AG09309 (cell line): ENCODE measurements at regions not wholly inside any gene's neighbourhood (a gene's known extent, or its start where the extent isn't known, plus 50 kb on each side); places are given as distances from the start of the nearest gene placed in this dataset.

ENCODE experiments used
- DNase-seq: peaks from one replicate; pipeline ENCODE4 v3.0.0-alpha.2; 2010; ENCODE audit warnings: low read depth
- H3K4me3 ChIP-seq: 2 replicates; pipeline ENCODE4 v1.5.1; 2011; ENCODE audit warnings: mild to moderate bottlenecking, low read depth, low read length, moderate library complexity; ENCODE audit not compliant: control insufficient read depth
- TF ChIP-seq, protein P1 (sequence below): IDR thresholded peaks from 2 replicates; pipeline ENCODE4 v1.5.1; 2011; ENCODE audit warnings: mild to moderate bottlenecking, low read depth, low read length, inconsistent platforms; ENCODE audit not compliant: insufficient read depth, control insufficient read depth; ENCODE audit errors: missing control alignments

DNA sequence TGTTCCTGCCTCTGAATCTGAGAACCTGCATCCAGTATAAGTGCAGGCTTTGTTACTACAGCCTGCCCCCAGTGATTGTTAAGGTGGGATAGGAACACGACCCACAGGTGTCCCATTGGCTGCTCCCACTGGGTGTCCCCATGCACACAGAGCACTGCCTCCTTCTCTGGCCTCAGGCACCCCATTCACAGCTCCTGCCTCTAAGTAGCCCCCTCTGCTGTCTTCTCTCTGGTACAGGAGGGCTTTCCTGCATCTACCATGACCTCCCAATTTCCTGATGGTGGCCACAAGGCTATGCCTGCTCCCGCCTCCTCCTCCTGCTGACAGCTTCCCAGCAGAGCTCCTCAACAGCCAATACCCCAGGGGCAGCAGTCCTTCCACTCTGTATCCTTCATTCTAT, 238.6 kb upstream of the TMC3 start:
- no peak for DNase-seq
- TF ChIP-seq, protein P1, sequence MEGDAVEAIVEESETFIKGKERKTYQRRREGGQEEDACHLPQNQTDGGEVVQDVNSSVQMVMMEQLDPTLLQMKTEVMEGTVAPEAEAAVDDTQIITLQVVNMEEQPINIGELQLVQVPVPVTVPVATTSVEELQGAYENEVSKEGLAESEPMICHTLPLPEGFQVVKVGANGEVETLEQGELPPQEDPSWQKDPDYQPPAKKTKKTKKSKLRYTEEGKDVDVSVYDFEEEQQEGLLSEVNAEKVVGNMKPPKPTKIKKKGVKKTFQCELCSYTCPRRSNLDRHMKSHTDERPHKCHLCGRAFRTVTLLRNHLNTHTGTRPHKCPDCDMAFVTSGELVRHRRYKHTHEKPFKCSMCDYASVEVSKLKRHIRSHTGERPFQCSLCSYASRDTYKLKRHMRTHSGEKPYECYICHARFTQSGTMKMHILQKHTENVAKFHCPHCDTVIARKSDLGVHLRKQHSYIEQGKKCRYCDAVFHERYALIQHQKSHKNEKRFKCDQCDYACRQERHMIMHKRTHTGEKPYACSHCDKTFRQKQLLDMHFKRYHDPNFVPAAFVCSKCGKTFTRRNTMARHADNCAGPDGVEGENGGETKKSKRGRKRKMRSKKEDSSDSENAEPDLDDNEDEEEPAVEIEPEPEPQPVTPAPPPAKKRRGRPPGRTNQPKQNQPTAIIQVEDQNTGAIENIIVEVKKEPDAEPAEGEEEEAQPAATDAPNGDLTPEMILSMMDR, result no peak
- H3K4me3 ChIP-seq, result no peak overlapping the region

DNA sequence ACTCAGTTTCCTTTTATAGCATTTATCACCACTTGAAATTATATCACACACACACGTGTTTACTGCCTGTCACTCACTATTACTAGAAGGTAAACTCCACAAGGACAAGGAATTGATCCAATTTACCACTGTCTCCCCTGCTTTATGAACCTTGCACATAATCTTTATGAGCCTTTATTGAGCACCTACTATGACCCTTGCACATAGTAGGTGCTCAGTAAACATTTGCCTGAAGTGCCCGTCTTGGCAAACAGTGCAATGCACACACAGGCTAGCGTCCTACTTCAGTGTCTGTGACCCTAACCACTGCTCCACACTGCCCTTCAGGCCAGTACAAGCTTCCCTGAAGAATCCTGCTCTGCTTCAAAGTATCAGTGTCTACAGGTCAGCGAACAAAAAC, 237.7 kb upstream of the TMC3 start:
- DNase-seq, result no peak
- no peak overlapping the region for H3K4me3 ChIP-seq
- TF ChIP-seq, protein P1, result no peak

DNA sequence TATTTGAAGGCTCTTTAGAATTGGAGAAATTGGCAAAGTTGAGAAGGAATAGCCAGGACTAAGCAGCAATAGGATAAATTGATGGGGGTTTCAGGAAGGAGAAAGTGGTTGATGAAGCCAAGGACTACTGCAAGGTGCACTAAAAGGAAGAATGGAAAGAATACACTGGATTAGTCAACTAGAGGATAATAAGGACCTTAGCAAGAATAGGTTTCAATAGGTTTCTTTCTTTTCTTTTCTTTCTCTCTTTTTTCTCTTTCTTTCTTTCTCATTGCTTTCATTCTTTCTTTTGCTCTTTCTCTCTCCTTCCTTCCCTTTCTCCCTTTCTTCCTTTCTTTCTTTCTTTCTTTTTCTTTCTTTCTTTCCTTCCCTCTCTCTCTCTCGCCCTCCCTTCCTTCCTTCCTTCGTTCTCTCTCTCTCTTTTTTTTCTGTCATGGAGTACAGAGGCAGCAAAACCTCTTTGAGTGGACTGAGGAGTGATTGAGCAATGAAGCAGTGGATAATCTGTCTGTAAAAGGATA, 234.4 kb upstream of the TMC3 start:
- DNase-seq, result no peak
- TF ChIP-seq, protein P1, result no peak
- H3K4me3 ChIP-seq, result no peak overlapping the region

DNA sequence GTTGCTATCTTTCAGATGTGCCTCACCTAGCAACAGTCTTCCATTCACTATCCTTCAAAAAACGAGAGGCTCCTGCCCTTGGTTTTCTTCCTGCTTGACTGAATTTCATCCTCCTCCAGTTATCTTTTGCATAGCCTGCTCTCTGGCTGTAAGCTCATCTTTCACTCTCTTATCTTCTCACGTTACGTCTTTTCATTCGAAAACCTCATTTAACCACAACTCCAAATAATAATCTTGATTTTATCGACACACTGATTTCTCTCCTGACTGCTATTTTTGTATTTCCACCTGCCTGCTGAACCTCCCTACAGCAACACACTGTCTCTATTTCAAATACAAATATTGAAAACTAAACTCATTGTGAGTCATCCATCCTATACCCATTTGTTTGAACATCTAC, 230.7 kb upstream of the TMC3 start:
- TF ChIP-seq, protein P1, result no peak
- H3K4me3 ChIP-seq, result no peak overlapping the region
- no peak for DNase-seq

DNA sequence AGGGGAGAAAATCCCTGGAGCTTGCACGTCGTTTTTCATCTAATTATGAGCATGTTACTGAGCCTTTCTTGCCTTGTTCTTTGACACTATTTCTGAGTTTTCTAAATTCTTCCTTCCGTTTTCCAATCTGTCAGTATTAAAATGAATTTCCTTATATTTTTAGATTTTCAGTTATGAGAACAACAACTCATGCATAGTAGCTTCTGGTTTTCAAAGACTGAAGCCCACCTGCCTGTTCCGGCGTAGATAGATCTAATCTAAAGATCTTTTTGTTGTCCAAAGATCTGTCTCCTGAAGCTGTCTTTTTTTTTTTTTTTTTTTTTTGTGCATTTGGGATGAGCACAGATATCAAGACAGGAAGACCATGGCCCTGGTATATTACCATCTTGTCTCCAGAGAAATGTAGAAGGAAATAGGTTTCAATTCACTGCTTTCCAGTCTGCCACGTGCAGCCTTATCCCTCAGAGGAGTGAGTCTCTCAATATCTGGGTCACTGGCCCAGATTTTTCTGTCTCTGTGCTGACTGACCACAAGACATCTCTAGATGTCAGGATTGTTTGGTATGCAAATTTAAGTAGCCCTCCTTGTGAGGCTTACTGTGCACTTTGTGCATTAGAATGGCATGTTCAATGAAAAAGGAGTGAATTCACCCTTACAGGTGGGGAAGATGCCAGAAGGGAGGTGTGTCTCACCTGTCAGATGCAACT, 222.3 kb upstream of the TMC3 start:
- no peak overlapping the region for H3K4me3 ChIP-seq
- no peak for DNase-seq
- TF ChIP-seq, protein P1, result no peak

DNA sequence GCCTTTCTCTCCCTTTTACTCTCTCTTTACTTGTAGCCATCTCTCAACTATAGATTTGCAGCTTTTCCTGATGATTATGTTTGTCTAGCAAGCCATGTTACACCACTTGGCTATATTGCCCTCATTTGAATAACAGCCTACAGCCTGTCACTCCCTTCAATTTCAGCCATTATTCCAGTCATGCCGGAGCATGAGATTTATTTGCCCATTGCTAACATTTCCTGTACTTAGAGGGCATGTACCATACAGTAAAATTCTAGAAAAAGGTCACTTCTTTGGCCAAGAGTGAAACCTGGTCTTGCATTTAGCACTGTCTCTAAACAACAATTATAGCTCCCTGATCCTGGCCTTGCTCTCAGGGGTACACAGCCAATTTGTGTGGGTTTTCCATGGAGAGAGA, 221.7 kb upstream of the TMC3 start:
- no peak overlapping the region for H3K4me3 ChIP-seq
- DNase-seq, result no peak
- TF ChIP-seq, protein P1, result no peak
